ENCODE measurements at regions not wholly inside any gene's neighbourhood (a gene's known extent, or its start where the extent isn't known, plus 50 kb on each side); places are given as distances from the start of the nearest gene placed in this dataset.

- TF ChIP-seq, protein P1, sequence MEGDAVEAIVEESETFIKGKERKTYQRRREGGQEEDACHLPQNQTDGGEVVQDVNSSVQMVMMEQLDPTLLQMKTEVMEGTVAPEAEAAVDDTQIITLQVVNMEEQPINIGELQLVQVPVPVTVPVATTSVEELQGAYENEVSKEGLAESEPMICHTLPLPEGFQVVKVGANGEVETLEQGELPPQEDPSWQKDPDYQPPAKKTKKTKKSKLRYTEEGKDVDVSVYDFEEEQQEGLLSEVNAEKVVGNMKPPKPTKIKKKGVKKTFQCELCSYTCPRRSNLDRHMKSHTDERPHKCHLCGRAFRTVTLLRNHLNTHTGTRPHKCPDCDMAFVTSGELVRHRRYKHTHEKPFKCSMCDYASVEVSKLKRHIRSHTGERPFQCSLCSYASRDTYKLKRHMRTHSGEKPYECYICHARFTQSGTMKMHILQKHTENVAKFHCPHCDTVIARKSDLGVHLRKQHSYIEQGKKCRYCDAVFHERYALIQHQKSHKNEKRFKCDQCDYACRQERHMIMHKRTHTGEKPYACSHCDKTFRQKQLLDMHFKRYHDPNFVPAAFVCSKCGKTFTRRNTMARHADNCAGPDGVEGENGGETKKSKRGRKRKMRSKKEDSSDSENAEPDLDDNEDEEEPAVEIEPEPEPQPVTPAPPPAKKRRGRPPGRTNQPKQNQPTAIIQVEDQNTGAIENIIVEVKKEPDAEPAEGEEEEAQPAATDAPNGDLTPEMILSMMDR (conservative IDR thresholded peaks at IDR 0.05) = no peak
- no peak for TF ChIP-seq ZFX (IDR thresholded peaks at IDR 0.05)
Measured at GRCh38 chr20:43833511-43834395, 80.9 kb upstream of the TOX2 start.

Measured in C4-2B (cell line).